Stimulated activated CD4-positive, alpha-beta T cell treated with anti-CD3 and anti-CD28 coated beads, Interleukin-12 subunit alpha, Interleukin-12 subunit beta, amount 100 ng/mL, for 48 hours (primary cell): ENCODE measurements at regions not wholly inside any gene's neighbourhood (a gene's known extent, or its start where the extent isn't known, plus 50 kb on each side); places are given as distances from the start of the nearest gene placed in this dataset.

Source experiments
- DNase-seq, 3 donors: peaks; one replicate each; pipeline ENCODE4 v3.0.0-alpha.2; 2020; ENCODE audit warnings: low read depth in 2 of 3, low spot score in 1 of 3

DNA sequence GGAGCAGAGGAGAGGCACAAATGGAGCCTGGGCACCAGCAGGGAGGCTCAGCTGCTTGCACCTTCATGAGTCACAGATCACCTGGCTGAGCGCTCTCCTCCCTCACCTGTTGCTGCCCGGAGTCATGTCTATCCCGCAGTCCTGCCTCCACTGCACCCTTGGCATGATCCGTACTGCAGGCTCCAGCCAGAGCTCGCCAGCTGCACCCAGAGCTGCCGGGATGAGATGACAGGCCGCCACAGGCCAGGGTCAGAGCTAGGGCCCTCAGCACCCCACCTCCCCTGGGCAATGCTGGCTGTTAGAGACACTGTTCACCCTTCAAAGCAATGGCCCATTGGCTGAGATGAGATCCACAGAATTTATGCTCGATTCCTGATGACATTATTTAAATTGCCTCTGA, 702.8 kb downstream of the TBC1D22A start:
- DNase-seq: no peak

DNA sequence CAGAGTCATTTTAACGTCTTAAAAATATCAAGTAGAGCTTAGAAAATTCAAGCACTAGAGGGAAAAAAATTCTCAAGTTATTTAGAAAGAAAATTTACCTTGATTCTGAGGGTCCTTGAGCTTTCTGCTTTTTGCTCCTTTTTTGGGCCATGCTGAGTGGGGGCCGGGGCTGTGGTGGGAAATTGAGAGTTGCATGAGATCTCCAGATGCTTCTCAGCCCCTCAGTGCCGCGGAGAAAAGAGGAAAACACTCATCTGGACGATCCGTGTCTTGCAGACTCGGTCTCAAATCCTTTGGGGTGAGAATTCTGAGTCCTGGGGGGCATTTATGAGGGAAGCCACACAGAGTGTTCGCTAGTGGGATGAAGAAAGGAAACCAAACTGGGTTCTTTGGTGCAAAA, 700.8 kb downstream of the TBC1D22A start:
- no peak for DNase-seq

DNA sequence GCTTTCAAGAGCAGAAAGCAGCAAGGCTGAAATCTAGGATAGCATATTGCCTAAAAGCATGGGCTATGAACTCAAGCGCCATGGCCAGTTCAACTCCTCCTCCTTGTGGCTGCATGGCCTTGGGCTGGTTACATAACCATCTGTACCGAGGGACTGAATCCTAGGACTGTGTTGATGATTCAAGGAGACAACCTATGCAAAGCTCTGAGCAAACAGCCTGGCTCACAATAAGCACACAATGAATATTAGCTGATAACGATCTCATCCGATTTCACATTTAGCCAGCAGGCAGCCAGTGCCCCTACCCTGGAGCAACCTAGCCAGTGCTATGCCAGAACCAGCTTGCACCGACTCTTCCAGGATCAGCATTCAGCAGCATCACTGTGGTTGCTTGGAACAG, 698.4 kb downstream of the TBC1D22A start:
- DNase-seq: no peak

DNA sequence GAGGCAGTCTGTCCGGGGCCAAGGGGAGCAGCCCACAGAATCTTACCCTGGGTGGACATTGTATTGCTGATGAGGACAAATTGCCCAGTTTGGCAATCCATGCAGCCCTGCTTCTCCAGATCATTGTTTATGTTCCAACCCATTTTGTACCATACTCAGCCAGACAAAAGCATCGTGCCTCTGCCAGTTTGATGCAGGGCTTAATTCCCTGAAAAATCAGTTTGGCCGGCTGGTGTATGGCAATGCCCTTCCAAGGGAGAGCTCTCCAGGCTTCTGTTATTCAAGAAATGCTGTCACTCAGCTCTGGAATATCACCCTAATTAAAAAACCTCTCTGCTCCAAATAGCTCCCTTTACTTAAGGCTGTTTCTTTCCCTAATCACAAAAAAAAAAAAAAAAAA, 697.7 kb downstream of the TBC1D22A start:
- DNase-seq: no peak

DNA sequence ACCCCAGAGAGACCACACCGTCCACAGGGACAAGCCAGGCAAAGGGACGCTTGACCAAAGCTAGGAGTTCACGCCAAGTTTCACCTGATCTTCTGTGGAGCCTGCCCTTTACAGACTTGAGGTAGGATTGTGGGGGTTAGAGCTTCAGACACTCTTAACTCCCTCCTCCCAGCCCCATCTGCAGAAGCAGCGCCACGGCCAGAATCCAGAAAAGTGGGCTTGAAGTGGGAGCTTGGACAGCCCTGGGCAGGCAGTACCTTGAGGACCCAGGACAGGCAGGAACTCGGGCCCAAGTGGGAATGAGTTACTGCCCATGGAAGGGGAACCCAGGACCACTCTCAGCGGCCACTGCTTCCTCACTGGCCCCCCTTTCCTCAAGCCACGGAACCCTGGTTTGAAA, 695.9 kb downstream of the TBC1D22A start:
- no peak for DNase-seq

DNA sequence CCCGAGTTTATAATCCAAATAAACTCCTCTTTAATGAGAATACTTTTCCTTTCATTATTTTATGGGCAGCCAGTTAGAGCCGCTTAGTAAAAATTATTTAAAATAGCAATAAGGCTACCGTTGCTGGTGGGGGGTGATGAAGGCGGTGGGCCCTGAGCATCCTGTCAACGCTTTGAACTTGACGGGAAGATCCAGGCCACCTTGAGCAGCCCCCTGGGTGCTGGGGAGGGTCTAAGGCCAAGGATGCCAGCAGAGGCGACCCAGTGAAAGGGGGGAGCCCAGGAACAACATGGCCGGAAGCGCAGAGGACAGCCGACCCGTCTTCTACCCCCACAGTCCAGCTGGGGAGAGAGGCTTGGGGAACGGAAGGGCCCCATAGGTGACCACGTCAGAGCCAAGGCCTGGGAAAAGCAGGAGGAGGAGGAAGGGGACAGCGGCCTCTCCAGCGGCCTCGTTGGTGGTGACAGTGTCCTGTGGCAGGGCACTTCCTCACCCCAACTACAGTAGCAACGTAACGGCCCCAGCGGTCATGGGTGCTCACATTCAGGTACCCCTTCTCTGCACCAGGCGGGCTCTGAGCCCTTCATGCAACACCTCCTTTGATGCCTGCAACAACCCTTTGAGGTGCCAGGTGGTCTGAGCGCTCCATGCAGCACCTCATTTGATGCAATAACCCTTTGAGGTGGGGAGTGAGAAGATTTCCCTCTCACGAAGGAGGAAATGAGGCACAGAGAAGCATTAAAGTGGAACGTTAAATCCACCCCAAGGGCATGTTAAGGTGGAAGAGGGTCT, 695.3 kb downstream of the TBC1D22A start:
- DNase-seq: no peak

DNA sequence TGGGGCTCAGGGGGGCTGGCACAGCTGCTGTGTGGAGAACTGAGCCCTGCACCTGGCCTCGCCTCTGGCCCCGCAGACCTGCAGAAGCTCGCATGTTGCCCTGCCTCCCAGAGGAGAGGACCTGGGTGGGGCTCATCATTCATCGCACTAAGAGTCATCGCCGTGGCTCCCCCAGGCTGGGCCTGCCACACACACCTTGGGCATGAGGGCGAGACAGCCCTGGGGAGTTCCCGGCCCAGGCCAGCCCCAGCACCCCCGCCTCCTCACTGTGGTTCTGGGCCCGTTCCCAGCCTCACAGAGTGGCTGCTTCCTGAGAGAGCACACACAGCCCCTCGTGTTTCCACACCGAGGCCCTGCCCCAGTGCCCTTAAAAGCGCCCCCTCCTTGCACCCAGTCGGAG, 694.6 kb downstream of the TBC1D22A start:
- no peak for DNase-seq

DNA sequence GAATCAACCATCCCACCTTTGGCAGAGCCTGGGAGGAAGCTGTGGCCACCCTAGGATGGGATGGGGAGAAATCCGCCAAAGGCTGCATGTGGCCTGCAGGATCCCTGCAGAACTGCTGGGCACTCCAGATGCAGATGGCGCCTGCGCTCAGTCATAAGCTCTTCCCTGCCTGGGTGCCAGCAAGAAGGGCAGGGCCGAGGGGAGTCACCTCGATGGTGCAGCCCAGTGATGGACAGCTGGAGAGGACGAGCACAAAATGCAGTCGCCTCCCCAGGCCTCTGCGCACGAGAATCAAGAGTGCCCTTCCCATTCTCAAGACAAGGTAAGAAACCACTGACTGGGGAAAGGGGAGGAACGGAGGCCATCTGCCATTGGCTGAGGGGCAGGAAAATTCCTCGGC, 693.6 kb downstream of the TBC1D22A start:
- no peak for DNase-seq

DNA sequence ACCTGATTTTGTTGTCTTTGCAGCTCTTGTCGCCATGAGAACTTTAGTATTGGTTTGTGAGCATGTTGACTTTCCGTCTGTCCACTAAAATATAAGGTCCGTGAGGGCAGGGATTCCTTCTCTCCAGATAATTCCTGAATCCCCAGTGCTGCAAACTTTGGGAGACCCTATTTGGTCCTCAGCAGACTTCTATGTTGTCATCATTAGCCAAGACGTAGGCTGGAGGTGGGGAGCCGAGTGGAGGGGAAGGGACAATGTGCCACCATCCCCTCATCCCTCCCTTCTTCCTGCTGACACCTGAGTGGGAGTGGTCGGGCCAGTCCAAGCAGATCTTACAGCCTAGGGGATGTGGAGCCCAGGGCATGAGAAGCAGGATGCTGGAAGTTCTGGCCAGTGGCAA, 690.6 kb downstream of the TBC1D22A start:
- no peak for DNase-seq

DNA sequence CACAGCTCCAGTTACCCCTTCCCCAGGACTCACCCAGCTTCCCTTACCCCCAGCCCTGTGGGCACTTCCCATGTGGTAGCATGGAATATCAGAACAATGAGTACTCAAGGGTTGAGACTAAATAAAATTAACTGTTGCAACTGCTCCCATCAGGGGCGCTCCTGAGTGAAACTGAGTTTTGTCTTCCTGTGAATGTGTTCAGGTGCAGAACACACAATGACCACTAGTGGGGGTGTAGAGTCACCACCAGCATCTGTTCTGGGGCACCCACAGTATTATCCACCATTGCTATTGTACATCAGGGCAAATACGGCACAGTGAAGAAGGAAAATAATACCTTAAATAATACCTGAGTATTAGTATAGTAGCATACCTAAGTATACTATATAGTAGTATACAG, 689.7 kb downstream of the TBC1D22A start:
- peak in 1 of 3 donors; percentile 0 for DNase-seq

DNA sequence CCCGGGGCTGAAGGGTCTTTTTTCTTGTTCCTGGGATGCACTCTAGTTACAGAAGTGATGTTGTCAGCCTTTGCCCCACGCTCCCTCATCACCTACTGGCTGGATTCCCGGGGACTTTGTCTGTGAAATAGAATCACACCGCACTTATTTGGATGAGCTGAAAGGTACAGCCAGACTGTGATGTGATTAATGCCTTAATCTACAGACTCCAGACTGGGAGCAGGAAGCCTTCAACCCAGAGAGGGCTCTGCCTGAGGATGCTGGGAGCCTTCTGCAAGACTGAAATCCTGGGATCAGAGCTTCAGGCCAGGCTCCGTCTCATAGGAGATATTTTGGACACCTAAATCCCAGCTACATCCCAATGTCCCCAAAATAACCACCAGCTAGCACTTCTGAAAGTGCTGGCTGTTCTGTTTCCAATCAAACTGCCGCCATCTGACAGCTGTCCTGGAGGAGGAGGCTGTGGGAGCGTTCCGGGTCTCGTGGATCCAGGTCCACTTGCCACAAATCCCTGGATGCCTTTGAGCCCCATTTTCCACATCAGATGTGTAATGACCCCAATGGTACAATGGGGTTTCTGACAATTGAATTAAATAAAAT, 688.5 kb downstream of the TBC1D22A start:
- DNase-seq: no peak

DNA sequence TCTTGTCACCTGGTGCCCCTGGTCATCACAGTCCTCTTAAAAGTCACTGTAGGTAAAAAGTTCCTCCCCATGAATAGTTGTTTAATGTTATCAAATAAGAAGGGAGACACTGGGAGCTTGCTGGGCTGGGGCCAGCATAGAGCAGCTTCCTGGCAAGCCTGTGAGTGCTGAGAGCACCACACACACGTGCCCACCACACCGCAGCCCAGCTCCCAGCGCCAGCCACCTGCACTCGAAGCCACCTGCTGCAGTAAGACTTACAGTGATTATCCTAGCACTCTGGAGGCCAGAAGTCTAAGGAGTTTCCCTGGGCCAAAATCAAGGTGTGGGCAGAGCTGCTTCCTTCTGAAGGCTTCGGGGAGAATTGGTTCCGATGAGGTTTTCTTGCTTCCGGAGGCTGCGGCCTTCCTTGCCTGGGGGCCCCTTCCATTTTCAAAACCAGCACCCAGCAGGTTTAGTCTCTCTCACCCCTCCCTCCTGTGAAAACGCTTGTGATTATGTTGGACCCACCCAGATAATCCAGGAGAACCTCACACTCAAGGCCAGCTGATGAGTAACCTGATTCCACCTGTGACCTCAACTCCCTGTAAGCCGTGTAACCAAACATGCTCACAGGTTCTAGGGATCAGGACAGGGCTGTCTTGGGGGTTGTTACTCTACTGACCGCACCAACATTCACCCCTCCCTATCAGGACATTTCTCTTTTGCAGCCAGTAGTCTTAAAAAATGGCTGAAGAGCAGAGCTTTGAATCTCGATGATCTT, 687.2 kb downstream of the TBC1D22A start:
- no peak for DNase-seq

DNA sequence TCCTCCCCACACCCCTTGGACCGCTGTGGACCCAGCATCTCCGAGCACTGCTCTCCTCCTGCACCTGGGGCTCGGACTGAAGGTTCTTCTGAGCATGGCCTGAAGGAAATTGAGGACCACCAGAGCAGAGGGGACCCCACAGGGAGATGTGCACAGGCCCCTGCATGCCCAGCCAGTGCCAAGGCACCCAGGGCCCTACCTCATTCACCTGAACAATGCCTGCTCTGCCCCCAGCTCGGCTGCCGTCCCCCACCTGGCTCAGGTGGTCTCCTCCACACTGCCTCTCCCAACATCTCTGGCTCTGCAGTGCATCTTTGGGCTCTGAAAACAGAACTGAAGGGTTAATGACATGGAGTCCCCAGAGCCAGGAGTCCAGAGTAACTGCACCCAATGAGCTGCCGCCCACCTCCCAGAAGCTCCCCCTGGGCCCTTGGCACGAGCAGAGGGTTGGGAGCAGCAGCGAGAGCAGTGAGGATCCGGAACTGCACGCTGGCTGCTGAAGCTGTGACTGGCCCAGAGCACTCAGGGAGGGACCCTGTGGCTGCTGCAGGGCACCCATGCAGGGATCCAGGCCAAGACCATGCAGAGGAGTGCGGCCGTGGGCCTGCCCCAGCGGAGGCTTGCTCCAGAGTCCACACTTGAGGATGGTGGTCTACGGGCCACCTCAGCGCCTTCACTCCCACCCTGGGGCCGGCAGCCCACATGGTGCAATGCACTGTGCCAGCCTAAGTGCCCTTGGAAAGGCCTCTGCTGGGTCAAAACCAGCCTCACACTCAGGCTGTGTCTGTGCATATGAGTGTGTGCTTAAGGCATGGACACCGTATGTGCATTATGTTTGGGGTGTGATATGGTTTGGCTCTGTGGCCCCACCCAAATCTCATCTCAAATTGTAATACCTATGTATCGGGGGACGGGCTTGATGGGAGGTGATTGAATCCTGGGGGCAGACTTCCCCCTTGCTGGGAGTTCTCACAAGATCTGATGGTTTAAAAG, 686.1 kb downstream of the TBC1D22A start:
- DNase-seq: no peak

DNA sequence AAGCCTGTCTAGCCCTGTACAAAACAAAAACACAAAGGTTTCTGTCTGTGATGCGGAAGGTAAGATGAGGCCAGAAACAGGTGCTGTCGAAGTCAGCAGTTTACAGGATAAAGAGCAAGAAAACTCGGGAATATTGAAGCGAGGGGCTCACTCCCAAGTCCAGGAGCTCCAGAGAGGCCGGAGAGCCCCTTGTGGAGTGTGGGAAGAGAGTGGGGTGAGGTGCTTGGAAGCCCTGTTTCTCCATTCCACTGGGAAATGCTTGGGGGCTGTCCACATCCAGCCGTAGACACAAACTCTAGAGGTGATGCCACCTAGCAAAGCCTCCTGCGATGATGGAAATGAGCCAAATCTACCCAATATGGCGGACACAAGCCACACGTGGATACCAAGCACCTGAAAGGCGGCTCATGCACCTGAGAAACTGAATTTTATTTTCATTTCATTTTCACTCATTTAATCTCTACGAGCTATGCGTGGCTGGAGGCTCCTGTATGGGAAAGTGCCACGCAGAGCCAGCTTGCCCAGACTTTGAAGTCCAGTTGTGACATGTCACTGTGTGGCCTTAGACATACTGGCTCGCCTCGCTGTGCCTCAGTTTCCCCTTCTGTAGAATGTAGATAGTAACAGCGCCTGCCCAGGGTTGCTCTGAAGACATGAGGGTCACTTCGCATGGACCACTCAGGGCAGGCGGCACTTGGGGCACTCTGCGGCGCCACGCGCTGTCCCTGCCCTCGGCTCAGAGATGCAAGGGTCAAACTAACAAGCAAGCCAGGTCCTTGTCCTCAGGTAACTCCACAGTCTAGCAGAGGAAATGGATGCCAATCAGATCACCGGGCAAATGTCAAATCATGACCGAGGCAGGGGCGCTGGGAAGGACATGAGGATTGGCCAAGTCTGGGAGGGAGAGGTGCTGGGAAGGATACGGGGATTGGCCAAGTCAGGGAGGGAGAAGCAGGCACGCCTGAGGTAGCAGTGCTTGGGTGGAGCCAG, 684.7 kb downstream of the TBC1D22A start:
- no peak for DNase-seq

DNA sequence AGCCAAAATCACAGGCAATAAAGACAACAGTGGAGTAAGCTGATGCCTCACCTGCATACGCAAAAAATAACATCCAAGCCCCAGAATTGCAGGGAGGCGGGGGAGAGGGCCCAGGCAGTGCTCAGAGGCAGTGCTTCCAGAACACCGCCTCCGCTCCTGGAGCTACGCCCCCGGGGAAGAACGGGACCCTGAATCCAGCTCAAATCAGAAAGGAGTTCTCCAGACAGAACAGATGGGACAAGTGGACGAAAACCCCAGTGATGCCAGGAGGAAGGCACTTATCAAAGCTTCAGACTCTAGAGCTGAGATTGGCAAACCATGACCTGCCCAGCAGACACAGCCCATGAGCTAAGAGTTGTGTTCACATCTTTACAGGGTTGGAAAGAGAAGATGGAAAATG, 683.9 kb downstream of the TBC1D22A start:
- no peak for DNase-seq

DNA sequence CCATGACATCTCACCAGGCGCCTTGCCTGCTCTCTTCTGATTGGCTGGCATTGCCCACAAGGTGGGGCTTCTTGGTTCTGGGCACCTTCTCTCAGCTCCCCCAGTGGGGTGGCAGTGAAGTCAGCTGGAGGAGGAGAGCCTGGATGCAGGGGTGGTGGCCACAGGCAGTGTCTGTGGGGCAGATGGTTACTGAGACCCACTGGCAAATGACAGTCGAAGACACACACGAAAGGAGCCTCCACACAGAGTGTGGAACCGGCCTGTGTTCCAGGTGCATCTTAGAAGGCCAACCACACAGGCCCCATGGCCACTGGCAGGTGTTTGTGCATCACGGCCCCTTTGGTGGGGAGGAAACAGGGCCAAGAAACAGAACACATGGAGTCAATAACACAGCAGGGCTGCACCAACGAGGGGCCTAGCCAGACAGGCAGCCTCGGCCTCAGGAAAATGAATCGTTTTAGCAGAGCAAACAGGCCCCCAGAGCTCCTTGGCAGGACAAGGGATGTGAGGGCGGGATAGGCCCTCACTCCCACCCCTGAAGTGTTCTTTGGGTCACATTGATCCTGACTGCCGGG, 683.4 kb downstream of the TBC1D22A start:
- DNase-seq: no peak

DNA sequence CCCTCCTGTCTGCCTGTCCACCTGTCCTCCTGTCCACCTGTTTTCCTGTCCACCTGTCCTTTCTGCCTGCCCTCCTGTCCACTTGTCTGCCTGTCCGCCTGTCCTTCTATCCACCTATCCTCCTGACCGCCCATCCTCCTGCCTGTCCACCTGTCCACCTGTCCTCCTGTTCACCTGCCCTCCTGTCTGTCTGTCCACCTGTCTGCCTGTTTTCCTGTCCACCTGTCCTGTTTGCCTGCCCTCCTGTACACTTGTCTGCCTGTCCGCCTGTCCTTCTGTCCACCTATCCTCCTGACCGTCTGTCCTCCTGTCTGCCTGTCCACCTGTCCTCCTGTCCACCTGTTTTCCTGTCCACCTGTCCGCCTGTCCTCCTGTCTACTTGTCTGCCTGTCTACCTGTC, 682.8 kb downstream of the TBC1D22A start:
- no peak for DNase-seq

DNA sequence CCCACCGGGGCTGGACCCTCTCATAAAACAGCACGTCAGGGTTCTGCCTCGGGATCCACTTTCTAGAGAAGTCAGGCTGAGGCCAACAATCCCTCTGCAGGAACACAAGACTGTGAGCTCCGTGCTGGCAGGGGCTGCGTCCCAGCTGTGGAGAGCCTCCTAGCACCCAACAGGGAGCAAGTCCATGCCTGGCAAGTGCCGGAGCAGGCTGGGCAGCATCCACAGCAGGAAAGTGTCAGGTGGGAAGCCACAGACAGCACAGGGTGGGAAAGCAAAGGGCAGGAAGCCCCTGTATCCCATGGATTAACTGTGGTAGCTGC, 682.3 kb downstream of the TBC1D22A start:
- no peak for DNase-seq

DNA sequence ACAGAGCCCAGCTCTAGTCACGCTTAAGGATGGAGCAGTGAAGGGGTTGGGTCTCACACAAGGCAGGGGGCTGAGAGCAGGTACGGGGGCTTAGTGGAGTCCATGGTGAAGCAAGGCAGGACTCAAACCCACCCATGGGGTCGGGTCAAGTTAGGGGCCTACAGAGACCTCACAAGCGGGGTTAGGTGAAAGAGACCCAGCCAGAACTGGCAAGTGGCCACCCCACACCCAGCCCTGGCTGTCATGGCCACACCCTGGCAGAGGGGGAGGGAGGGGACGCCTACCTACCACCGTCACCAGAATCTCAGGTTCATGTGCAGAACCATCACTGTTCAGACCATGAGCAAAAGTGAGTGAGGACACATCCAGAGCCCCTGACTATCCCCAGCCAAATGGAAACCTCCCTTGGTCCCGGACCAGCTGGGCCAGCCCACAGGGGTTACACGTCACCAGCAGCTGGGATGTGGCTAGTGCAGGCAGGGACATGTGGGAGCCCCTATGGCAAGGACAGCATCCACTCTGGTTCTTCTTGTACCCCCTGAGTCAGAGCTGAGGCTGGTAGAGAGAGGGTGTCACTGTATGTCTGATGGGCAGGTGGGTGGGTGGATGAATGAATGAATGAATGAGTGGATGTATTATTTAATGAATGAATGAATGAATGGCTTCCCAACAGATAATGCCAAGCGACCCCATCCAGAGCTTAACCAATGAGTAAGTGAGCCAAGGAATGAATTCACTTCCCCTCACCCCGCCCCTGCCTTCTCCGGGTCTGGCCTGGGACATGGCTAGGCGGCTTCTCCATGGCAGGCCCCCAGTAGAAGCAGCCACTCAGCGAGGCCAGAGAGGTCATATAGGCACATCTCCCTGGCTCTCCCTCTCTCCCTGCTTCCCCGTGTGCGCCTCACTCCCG, 681.6 kb downstream of the TBC1D22A start:
- no peak for DNase-seq
